Spleen (tissue), 11 donors: ENCODE measurements at regions not wholly inside any gene's neighbourhood (a gene's known extent, or its start where the extent isn't known, plus 50 kb on each side); places are given as distances from the start of the nearest gene placed in this dataset.

Source experiments
- DNase-seq: peaks from one replicate; pipeline ENCODE4 v3.0.0-alpha.2; 2020
- H3K27ac ChIP-seq, 8 donors: fragments of 200-600 bp; sonication (generic) in 7 of 8; 1 replicate in 4 of 8; 2 replicates in 4 of 8; pipeline versions ENCODE4 v1.5.0 to v1.8.0; 2016 to 2021; ENCODE audit warnings: inconsistent platforms in 4 of 8, mild to moderate bottlenecking in 4 of 8, moderate library complexity in 1 of 8
- H3K27me3 ChIP-seq, 7 donors: fragments of 200-600 bp; sonication (generic) in 6 of 7; replicated peaks in 1 of 7; 1 replicate in 4 of 7; 2 replicates in 3 of 7; pipeline versions ENCODE4 v1.5.0 to v1.8.0; 2016 to 2021; ENCODE audit warnings: inconsistent platforms in 3 of 7, mild to moderate bottlenecking in 1 of 7
- H3K36me3 ChIP-seq, 6 donors: fragments of 200-600 bp; sonication (generic) in 5 of 6; 1 replicate in 4 of 6; 2 replicates in 2 of 6; pipeline versions ENCODE4 v1.5.0 to v1.8.0; 2016 to 2021; ENCODE audit warnings: inconsistent platforms in 2 of 6
- H3K4me1 ChIP-seq, 6 donors: fragments of 200-600 bp; sonication (generic) in 5 of 6; 1 replicate in 3 of 6; 2 replicates in 3 of 6; pipeline versions ENCODE4 v1.5.0 to v1.8.0; 2016 to 2021; ENCODE audit warnings: inconsistent platforms in 3 of 6
- H3K4me3 ChIP-seq, 8 donors: fragments of 200-600 bp; sonication (generic) in 7 of 8; 1 replicate in 4 of 8; 2 replicates in 4 of 8; pipeline versions ENCODE4 v1.5.0 to v1.8.0; 2016 to 2021; ENCODE audit warnings: inconsistent platforms in 4 of 8, mild to moderate bottlenecking in 4 of 8, moderate library complexity in 2 of 8
- H3K9me3 ChIP-seq, 8 donors: fragments of 200-600 bp; sonication (generic) in 7 of 8; 1 replicate in 4 of 8; 2 replicates in 4 of 8; pipeline versions ENCODE4 v1.5.0 to v1.8.0; 2016 to 2021; ENCODE audit warnings: inconsistent platforms in 4 of 8
- CTCF ChIP-seq, 11 experiments: fragments of 200-600 bp in 7 of 11; fragments of 450-650 bp in 4 of 11; sonication (generic) in 4 of 11; IDR thresholded peaks in 8 of 11; conservative IDR thresholded peaks in 3 of 11; 1 replicate in 7 of 11; 2 replicates in 4 of 11; pipeline versions ENCODE4 v1.4.0 to v1.8.0; 2016 to 2021; ENCODE audit warnings: antibody characterized with exemption in 11 of 11, inconsistent platforms in 4 of 11, mild to moderate bottlenecking in 1 of 11
- POLR2A ChIP-seq, 3 donors: fragments of 450-650 bp; IDR thresholded peaks; one replicate each; pipeline ENCODE4 v1.5.1; 2017; ENCODE audit warnings: antibody characterized with exemption in 3 of 3, mild to moderate bottlenecking in 1 of 3
- POLR2AphosphoS5 ChIP-seq, 3 donors: sonication (generic); formaldehyde crosslinking; IDR thresholded peaks; one replicate each; pipeline ENCODE4 v1.5.1; 2017; ENCODE audit warnings: antibody characterized with exemption in 3 of 3
- WGBS, 5 donors: extraction: QIAGEN DNeasy Blood & Tissue Kit in 3 of 5; methylation state at CpG; one replicate each; pipeline versions ENCODE4 v1.1.5 to v1.1.7; 2013 to 2018; 5-methylcytosine and 5-hydroxymethylcytosine counted together
- intact Hi-C: fragments of 100-400 bp; cut with DNase I; formaldehyde crosslinking; loops from one replicate; pipeline ENCODE4 v1.15.0; 2023; ENCODE audit warnings: low total_unique reads
- donor health status: healthy with polysubstance abuse.
- donor health status: DM: no; HTN: no; CAD: no; lungs with moderate emphysema.
- donor health status: DM: no; HTN: no; CAD: no.
- donor health status: Bipolar disorder and iron deficiency.
- donor health status: healthy.
- donor health status: DM: no; HTN: no; CAD: no.
- donor health status: DM: yes; HTN: yes; CAD: no.

- TF ChIP-seq POLR2A (IDR thresholded peaks at IDR 0.05) (no peak), CTCF (IDR thresholded peaks at IDR 0.05 in 8 of 11, conservative IDR thresholded peaks at IDR 0.05 in 3 of 11) (no peak), POLR2AphosphoS5 (IDR thresholded peaks at IDR 0.05) (no peak)
- no peaks in the 10 kb centered on the region for H3K9me3 ChIP-seq
- DNase-seq = no peak
- intact Hi-C loops = no loop called here
- H3K27me3 ChIP-seq = no peaks in the 10 kb centered on the region
- WGBS, 5 donors = 51 to 64% (median 53%) methylated on average over 2 of the region's 2 CpGs
- H3K27ac ChIP-seq = no peak overlapping the region
- H3K36me3 ChIP-seq = no peaks in the 10 kb centered on the region
- no peak overlapping the region for H3K4me3 ChIP-seq
- H3K4me1 ChIP-seq = no peaks in the 10 kb centered on the region
These were observed 200.2 kb downstream of the RAD51AP2 start for GRCh38 chr2:17318013-17318412.

GRCh38 chr2:17317439-17317976, 200.7 kb downstream of the RAD51AP2 start:
- no peaks in the 10 kb centered on the region for H3K4me1 ChIP-seq
- no peaks in the 10 kb centered on the region for H3K36me3 ChIP-seq
- H3K9me3 ChIP-seq = no peaks in the 10 kb centered on the region
- no peaks in the 10 kb centered on the region for H3K27me3 ChIP-seq
- DNase-seq = no peak
- WGBS, 5 donors = 36 to 44% (median 37%) methylated on average over 5 of the region's 5 CpGs
- TF ChIP-seq POLR2AphosphoS5 (IDR thresholded peaks at IDR 0.05) = no peak
- TF ChIP-seq POLR2A (IDR thresholded peaks at IDR 0.05) = no peak
- TF ChIP-seq CTCF (IDR thresholded peaks at IDR 0.05 in 8 of 11, conservative IDR thresholded peaks at IDR 0.05 in 3 of 11) = no peak
- no peak overlapping the region for H3K27ac ChIP-seq
- intact Hi-C loops = no loop called here
- no peak overlapping the region for H3K4me3 ChIP-seq

- 72 to 86% (median 79%) methylated on average over 4 of the region's 4 CpGs for WGBS, 5 donors
- TF ChIP-seq CTCF (IDR thresholded peaks at IDR 0.05 in 8 of 11, conservative IDR thresholded peaks at IDR 0.05 in 3 of 11) (no peak), POLR2A (IDR thresholded peaks at IDR 0.05) (no peak), POLR2AphosphoS5 (IDR thresholded peaks at IDR 0.05) (no peak)
- DNase-seq = no peak
- H3K4me1 ChIP-seq = no peaks in the 10 kb centered on the region
- H3K9me3 ChIP-seq = no peaks in the 10 kb centered on the region
- no peak overlapping the region for H3K4me3 ChIP-seq
- no peaks in the 10 kb centered on the region for H3K36me3 ChIP-seq
- no peak overlapping the region for H3K27ac ChIP-seq
- H3K27me3 ChIP-seq = no peaks in the 10 kb centered on the region
- intact Hi-C loops = no loop called here
These were observed 205.0 kb downstream of the RAD51AP2 start for GRCh38 chr2:17313261-17313660.

GRCh38 chr2:17311771-17312511, 206.3 kb downstream of the RAD51AP2 start:
- Histone ChIP-seq H3K9me3 (no peaks in the 10 kb centered on the region), H3K4me1 (no peaks in the 10 kb centered on the region), H3K36me3 (no peaks in the 10 kb centered on the region), H3K4me3 (no peak overlapping the region), H3K27ac (no peak overlapping the region), H3K27me3 (no peaks in the 10 kb centered on the region)
- TF ChIP-seq POLR2A (IDR thresholded peaks at IDR 0.05) = no peak
- TF ChIP-seq CTCF (IDR thresholded peaks at IDR 0.05 in 8 of 11, conservative IDR thresholded peaks at IDR 0.05 in 3 of 11) = no peak
- TF ChIP-seq POLR2AphosphoS5 (IDR thresholded peaks at IDR 0.05) = no peak
- intact Hi-C loops = no loop called here
- WGBS, 5 donors = 38 to 67% (median 43%) methylated on average over 1 of the region's 1 CpG
- no peak for DNase-seq
